SH-SY5Y (cell line): ENCODE measurements at regions not wholly inside any gene's neighbourhood (a gene's known extent, or its start where the extent isn't known, plus 50 kb on each side); places are given as distances from the start of the nearest gene placed in this dataset.

Experiments used
- GATA2 ChIP-seq: IDR thresholded peaks from 2 replicates; pipeline ENCODE4 v1.6.1; 2011; ENCODE audit warnings: mild to moderate bottlenecking, low read depth, low read length
- GATA3 ChIP-seq: IDR thresholded peaks from 2 replicates; pipeline ENCODE4 v1.6.1; 2011; ENCODE audit warnings: low read depth, mild to moderate bottlenecking, low read length, moderate library complexity

GRCh38 chr1:98497497-98497896, 164.0 kb upstream of the SNX7 start:
- TF ChIP-seq GATA3, result no peak
- TF ChIP-seq GATA2, result no peak

GRCh38 chr1:98496256-98496995, 165.1 kb upstream of the SNX7 start:
- TF ChIP-seq GATA2, result no peak
- no peak for TF ChIP-seq GATA3

- TF ChIP-seq GATA3, result no peak
- no peak for TF ChIP-seq GATA2
Observed at GRCh38 chr1:98493469-98493868, 168.1 kb upstream of the SNX7 start.

GRCh38 chr1:98490099-98490498, 171.4 kb upstream of the SNX7 start:
- TF ChIP-seq GATA3 (no peak), GATA2 (no peak)

GRCh38 chr1:98487620-98488019, 173.9 kb upstream of the SNX7 start:
- TF ChIP-seq GATA3 (no peak), GATA2 (no peak)

- TF ChIP-seq GATA3 (no peak), GATA2 (no peak)
Observed at GRCh38 chr1:98482611-98483010, 178.9 kb upstream of the SNX7 start.

GRCh38 chr1:98480271-98480670, 181.2 kb upstream of the SNX7 start:
- TF ChIP-seq GATA3 (no peak), GATA2 (no peak)

GRCh38 chr1:98478121-98478520, 183.4 kb upstream of the SNX7 start:
- TF ChIP-seq GATA3 (no peak), GATA2 (no peak)

GRCh38 chr1:98472878-98473277, 188.6 kb upstream of the SNX7 start:
- TF ChIP-seq GATA2 (no peak), GATA3 (no peak)

GRCh38 chr1:98471633-98472032, 189.9 kb upstream of the SNX7 start:
- no peak for TF ChIP-seq GATA2
- TF ChIP-seq GATA3, result no peak

GRCh38 chr1:98468111-98468717, 193.3 kb upstream of the SNX7 start:
- TF ChIP-seq GATA3 (no peak), GATA2 (no peak)

GRCh38 chr1:98467586-98467985, 193.9 kb upstream of the SNX7 start:
- TF ChIP-seq GATA3, result peak; percentile 74
- peak; percentile 87 for TF ChIP-seq GATA2

GRCh38 chr1:98467122-98467521, 194.4 kb upstream of the SNX7 start:
- TF ChIP-seq GATA2 (no peak), GATA3 (no peak)

GRCh38 chr1:98461873-98462385, 199.6 kb upstream of the SNX7 start:
- TF ChIP-seq GATA2 (no peak), GATA3 (no peak)

- TF ChIP-seq GATA2 (no peak), GATA3 (no peak)
Observed at GRCh38 chr1:98460136-98460535, 201.4 kb upstream of the SNX7 start.

- TF ChIP-seq GATA2 (no peak), GATA3 (no peak)
Observed at GRCh38 chr1:98459486-98459870, 202.0 kb upstream of the SNX7 start.
